GM19239 (cell line): ENCODE measurements at regions not wholly inside any gene's neighbourhood (a gene's known extent, or its start where the extent isn't known, plus 50 kb on each side); places are given as distances from the start of the nearest gene placed in this dataset.
A peak's percentile ranks its signal among the peaks of the same experiment; 100 is the strongest.

ENCODE experiments used
- DNase-seq: peaks from one replicate; pipeline ENCODE4 v3.0.0; 2011; ENCODE audit warnings: low spot score; ENCODE audit not compliant: insufficient read length
- FAIRE-seq: peaks from 2 replicates; lab custom pipeline; 2011; peaks lifted over from hg19 to GRCh38; lab: Jason Lieb, UNC

DNA sequence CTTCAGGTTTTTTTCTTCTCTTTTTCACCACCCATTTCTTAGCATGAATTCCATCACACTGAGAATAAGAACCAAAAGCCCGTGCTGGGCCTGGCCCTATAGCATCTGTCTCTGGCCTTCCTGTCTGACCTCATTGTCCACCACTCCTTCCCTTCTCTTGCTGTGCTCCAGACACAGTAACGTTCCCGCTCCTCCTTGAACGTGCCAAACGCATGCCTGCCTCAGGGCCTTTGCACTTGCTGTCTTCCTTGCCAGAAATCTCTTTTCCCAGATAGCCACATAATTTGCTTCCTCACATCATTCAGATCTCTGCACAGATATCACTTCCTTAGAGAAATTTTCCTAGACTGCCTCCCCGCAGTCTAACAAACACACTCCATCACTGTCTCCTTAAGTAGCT lies 119.6 kb upstream of the CPSF6 start:
- DNase-seq (no peak), FAIRE-seq (no peak)

DNA sequence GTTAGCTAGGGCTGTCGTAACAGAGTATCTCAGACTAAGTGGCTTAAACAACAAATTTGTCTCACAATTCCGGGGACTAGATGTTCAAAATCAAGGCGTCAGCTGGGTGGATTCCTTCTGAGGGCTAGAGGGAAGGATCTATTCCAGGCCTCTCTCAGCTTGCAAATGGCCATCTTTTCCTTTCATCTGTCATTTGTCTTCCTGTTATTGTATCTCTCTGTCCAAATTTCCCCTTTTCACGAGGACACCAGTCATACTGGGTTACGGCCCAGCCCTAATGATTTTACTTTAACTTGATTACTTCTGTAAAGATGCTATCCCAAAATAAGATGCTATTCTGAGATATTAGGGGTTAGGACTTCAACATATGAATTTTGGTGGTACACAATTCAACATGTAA lies 119.0 kb upstream of the CPSF6 start:
- DNase-seq (no peak), FAIRE-seq (no peak)

- FAIRE-seq (no peak), DNase-seq (no peak)
These were observed 116.1 kb upstream of the CPSF6 start for GRCh38 chr12:69123311-69123710.

GRCh38 chr12:69123919-69124638 lies 115.3 kb upstream of the CPSF6 start:
- DNase-seq = no peak

GRCh38 chr12:69129017-69129416 lies 110.4 kb upstream of the CPSF6 start:
- DNase-seq (no peak), FAIRE-seq (no peak)

More at GRCh38 chr12:69123919-69124638, 115.3 kb upstream of the CPSF6 start:
- no peak for FAIRE-seq

DNA sequence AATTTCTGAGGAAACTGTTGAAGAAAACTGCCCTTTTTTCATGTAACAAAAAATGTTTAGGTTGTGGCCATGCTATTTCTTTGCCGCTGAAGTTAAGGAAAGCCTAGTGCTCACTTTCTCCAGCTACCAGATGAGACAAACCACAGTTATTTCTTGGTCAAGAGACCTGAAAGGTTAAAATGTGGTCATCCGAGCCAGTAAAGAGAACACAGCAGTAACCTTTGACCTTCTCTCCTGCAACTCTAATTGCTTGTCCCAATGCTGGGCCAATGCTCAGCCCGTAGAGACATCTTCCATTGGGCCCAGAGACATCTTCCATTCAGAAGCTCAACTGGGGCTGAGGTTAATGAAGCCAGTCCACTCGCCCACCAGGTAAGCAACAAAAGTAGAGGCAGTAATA lies 109.8 kb upstream of the CPSF6 start:
- FAIRE-seq (no peak), DNase-seq (no peak)

DNA sequence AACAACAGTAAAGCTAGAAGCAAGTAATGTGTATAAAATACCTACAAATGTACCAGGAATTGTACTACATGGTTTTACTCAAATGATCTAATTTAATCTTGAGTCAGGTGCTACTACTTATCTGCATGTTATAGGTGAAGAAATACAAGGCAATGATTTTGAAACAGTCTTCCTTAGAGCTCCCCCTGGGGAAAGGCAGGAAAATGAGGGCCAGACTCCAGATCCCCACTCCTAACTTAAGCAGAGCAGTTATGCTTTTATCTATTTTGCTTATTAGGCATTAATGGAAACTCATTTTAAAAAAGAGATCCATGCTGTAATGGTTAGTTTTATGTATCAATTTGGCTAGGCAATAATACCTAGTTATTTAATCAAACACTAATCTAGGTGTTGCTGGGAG lies 109.3 kb upstream of the CPSF6 start:
- no peak for DNase-seq
- FAIRE-seq = no peak

GRCh38 chr12:69131077-69131476 lies 108.3 kb upstream of the CPSF6 start:
- no peak for FAIRE-seq

GRCh38 chr12:69136931-69137613 lies 102.3 kb upstream of the CPSF6 start:
- no peak for FAIRE-seq
- no peak for DNase-seq

More at GRCh38 chr12:69131077-69131476, 108.3 kb upstream of the CPSF6 start:
- no peak for DNase-seq

DNA sequence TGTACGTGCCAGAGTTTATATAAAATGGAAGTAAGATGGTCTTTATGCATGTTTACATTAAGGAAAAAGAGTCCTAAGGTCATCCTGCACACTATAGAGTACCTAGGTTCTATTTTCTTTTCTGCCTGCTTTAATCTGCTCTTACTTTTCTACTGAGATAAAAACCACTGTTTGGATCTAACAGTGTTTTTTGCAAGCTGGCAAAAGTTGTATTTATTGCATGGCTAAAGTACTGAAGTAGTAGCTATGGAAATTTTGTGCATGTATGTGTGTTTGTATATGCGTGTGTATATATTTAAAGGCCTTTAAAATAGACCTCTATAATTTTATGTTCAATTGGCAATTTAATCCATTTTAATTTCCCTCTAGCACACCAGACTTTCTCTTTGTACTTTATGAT lies 98.3 kb upstream of the CPSF6 start:
- FAIRE-seq (no peak), DNase-seq (no peak)

DNA sequence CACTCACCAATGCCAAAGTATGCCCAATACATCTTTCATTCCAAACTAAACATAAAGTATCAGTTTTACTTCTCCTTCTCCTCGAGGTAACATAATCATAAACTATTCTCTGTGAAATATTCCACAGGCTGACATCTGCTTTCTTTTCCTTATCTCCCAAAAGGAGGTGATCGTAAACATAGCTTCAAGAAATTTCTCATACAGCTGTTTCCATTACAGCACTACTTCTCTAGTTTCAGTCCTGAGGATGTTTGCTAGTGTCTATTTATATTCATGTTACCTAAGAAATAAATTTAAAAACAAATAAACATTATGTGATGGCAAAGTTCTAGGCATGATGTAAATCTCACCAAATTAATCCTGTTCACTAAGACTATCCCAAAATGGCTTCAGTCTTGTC lies 90.1 kb upstream of the CPSF6 start:
- FAIRE-seq = no peak
- no peak for DNase-seq

- FAIRE-seq = no peak
- no peak for DNase-seq
These were observed 89.1 kb upstream of the CPSF6 start for GRCh38 chr12:69150083-69150795.

DNA sequence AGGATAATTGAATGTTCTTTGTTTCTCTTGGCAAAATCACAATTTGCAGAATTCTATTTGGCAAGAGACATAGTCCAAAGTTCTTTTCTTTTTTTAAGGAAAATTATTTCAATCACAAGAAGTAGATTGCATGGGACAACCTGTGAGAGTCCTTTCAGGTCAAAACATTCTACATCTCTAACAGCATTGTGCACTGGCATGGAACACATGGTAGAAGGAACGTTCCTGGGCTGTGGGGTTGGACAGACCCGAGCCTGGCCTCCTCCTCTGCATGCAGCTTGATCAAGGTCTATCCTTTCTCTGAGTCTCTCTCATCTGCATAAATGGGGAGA lies 88.6 kb upstream of the CPSF6 start:
- FAIRE-seq = no peak
- DNase-seq = no peak

- DNase-seq (no peak), FAIRE-seq (no peak)
These were observed 88.1 kb upstream of the CPSF6 start for GRCh38 chr12:69151254-69151764.

GRCh38 chr12:69154585-69155363 lies 84.6 kb upstream of the CPSF6 start:
- FAIRE-seq (peak; percentile 89), DNase-seq (peak; percentile 38)

DNA sequence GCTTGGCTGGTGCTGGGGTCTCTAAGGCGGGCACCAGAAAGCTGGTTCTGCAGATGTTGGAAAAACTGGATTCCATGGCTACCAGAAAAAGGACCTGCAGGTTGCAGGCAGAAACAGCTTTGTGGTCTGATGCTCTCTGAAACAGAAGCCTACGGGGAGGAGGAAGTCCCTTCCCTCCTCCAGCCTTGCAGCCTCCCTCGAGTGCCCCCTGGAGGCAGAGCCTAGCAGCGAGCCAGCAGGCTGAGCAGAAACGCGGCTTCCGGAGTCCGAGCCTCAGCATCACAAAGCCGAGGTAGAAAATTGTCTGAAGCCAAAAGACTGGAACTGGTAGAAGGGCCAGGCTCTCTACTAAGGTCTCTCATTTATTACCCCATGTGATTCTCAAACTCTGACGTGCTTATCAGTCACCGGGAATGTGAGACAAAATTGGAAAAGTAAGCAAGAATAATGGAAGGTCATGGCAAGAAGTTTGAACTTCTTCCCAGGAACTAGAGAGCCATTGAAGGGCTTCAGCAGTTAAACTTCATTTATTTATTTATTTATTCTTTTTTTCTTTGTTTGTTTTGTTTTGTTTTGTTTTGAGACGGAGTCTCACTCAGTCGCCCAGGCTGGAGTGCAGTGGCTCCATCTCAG lies 82.2 kb upstream of the CPSF6 start:
- FAIRE-seq = peak; percentile 93

GRCh38 chr12:69161829-69162228 lies 77.5 kb upstream of the CPSF6 start:
- DNase-seq = no peak
- FAIRE-seq = no peak

More for the DNA sequence above, 82.2 kb upstream of the CPSF6 start:
- DNase-seq = peak; percentile 78

- FAIRE-seq = no peak
- DNase-seq = no peak
These were observed 75.5 kb upstream of the CPSF6 start for GRCh38 chr12:69163681-69164362.

- FAIRE-seq (no peak), DNase-seq (no peak)
These were observed 71.7 kb upstream of the CPSF6 start for GRCh38 chr12:69167648-69168165.
